GM19239 (cell line): ENCODE measurements at regions not wholly inside any gene's neighbourhood (a gene's known extent, or its start where the extent isn't known, plus 50 kb on each side); places are given as distances from the start of the nearest gene placed in this dataset.

Experiments
- DNase-seq: peaks from one replicate; pipeline ENCODE4 v3.0.0; 2011; ENCODE audit warnings: low spot score; ENCODE audit not compliant: insufficient read length
- FAIRE-seq: peaks from 2 replicates; lab custom pipeline; 2011; peaks lifted over from hg19 to GRCh38; lab: Jason Lieb, UNC

GRCh38 chr4:102439236-102439614 lies 61.9 kb upstream of the NFKB1 start:
- FAIRE-seq, result no peak
- no peak for DNase-seq

GRCh38 chr4:102439812-102440211 lies 61.3 kb upstream of the NFKB1 start:
- no peak for DNase-seq
- FAIRE-seq, result no peak

- DNase-seq, result no peak
- FAIRE-seq, result no peak
Observed at GRCh38 chr4:102440498-102440897, 60.7 kb upstream of the NFKB1 start.

- FAIRE-seq (no peak), DNase-seq (no peak)
Observed at GRCh38 chr4:102441978-102442911, 58.9 kb upstream of the NFKB1 start.

- DNase-seq (no peak), FAIRE-seq (no peak)
Observed at GRCh38 chr4:102444752-102445151, 56.4 kb upstream of the NFKB1 start.

GRCh38 chr4:102445213-102445612 lies 55.9 kb upstream of the NFKB1 start:
- DNase-seq (no peak), FAIRE-seq (no peak)

- no peak for FAIRE-seq
- DNase-seq, result no peak
Observed at GRCh38 chr4:102447413-102447812, 53.7 kb upstream of the NFKB1 start.

GRCh38 chr4:102449751-102450352 lies 51.3 kb upstream of the NFKB1 start:
- peak; percentile 22 for DNase-seq
- FAIRE-seq, result peak; percentile 84

- FAIRE-seq, result no peak
Observed at GRCh38 chr4:102451266-102451665, 49.9 kb upstream of the NFKB1 start.

More at GRCh38 chr4:102451266-102451665, 49.9 kb upstream of the NFKB1 start:
- DNase-seq, result no peak
